HCT116 (cell line): ENCODE measurements at regions not wholly inside any gene's neighbourhood (a gene's known extent, or its start where the extent isn't known, plus 50 kb on each side); places are given as distances from the start of the nearest gene placed in this dataset.

ENCODE experiments used
- ATAC-seq: fragments of 200-7000 bp; cut with Tn5 transposase; 2 replicates; pipeline ENCODE4 v1.9.1; 2020; ENCODE audit warnings: mild to moderate bottlenecking, moderate library complexity
- BruUV-seq: library from RNA; stranded (reverse); fragments of 400-500 nt; replicated peaks from 2 replicates; lab custom pipeline; 2021; lab: Mats Ljungman, UMichigan
- CTCF ChIA-PET: fragments of 300-600 bp; sonication (Branson Sonifier 250); formaldehyde crosslinking; loops from one replicate; lab custom pipeline; 2021; ENCODE audit warnings: antibody characterized with exemption; lab: Charles Lee
- POLR2A ChIA-PET: fragments of 300-600, 350-600 bp; sonication (Branson Sonifier 250); formaldehyde crosslinking; loops from one replicate; lab custom pipeline; 2021; ENCODE audit warnings: antibody characterized with exemption; lab: Charles Lee
- RAD21 ChIA-PET, 2 experiments: fragments of 300-600 bp; sonication (Branson Sonifier 250); formaldehyde crosslinking; loops; one replicate each; lab custom pipeline; 2023; ENCODE audit warnings: low total read pairs in 2 of 2; ENCODE audit not compliant: uncharacterized antibody in 2 of 2, unreplicated experiment in 2 of 2, low non-redundant PET in 1 of 2; lab: Charles Lee
- DNase-seq: peaks from one replicate; pipeline ENCODE4 v3.0.0-alpha.2; 2010; ENCODE audit warnings: low read depth, low spot score
- H2AFZ ChIP-seq: fragments of 200-600 bp; shearing (Covaris generic), sonication (generic); 2 replicates; pipeline ENCODE4 v1.6.1; 2017; ENCODE audit warnings: low read depth, mixed run types, mixed read lengths, antibody characterized with exemption, low read length; ENCODE audit not compliant: poor library complexity, severe bottlenecking
- H3K27ac ChIP-seq: 2 replicates; pipeline ENCODE4 v1.5.1; 2012; ENCODE audit warnings: low read depth, low read length
- H3K27me3 ChIP-seq: fragments of 200-600 bp; sonication (generic); 2 replicates; pipeline ENCODE4 v1.6.1; 2016; ENCODE audit warnings: mixed run types, low read length, mixed read lengths; ENCODE audit not compliant: insufficient read depth
- H3K36me3 ChIP-seq, 2 experiments: fragments of 200-500 bp in 1 of 2; fragments of 200-600 bp in 1 of 2; sonication (Bioruptor generic) in 1 of 2; sonication (generic) in 1 of 2; 2 replicates each; pipeline versions ENCODE4 v1.5.1 to v1.6.1; 2014 to 2016; ENCODE audit warnings: low read length in 2 of 2, inconsistent platforms in 1 of 2, mixed read lengths in 1 of 2, mixed run types in 1 of 2; ENCODE audit not compliant: insufficient read depth in 2 of 2, control insufficient read depth in 1 of 2
- H3K4me1 ChIP-seq, 2 experiments: fragments of 200-600 bp in 1 of 2; sonication (generic) in 1 of 2; 2 replicates each; pipeline versions ENCODE4 v1.5.1 to v1.6.1; 2012 to 2017; ENCODE audit warnings: low read length in 2 of 2, inconsistent platforms in 1 of 2, mild to moderate bottlenecking in 1 of 2, mixed read lengths in 1 of 2, mixed run types in 1 of 2, moderate library complexity in 1 of 2; ENCODE audit not compliant: insufficient read depth in 2 of 2, control insufficient read depth in 1 of 2
- H3K4me2 ChIP-seq: fragments of 200-600 bp; sonication (generic); 2 replicates; pipeline ENCODE4 v1.6.1; 2017; ENCODE audit warnings: mixed run types, low read length, mixed read lengths
- H3K4me3 ChIP-seq, 2 experiments: fragments of 200-600 bp in 1 of 2; sonication (generic) in 1 of 2; replicated peaks in 1 of 2; 2 replicates each; pipeline ENCODE4 v1.5.1; 2011 to 2016; ENCODE audit warnings: low read length in 2 of 2, control low read depth in 1 of 2, low read depth in 1 of 2, mild to moderate bottlenecking in 1 of 2, mixed read lengths in 1 of 2, mixed run types in 1 of 2
- H3K79me2 ChIP-seq: fragments of 200-600 bp; sonication (generic); 2 replicates; pipeline ENCODE4 v1.6.1; 2017; ENCODE audit warnings: mild to moderate bottlenecking, mixed run types, low read length, moderate library complexity, mixed read lengths; ENCODE audit not compliant: insufficient read depth
- H3K9ac ChIP-seq: fragments of 200-600 bp; sonication (generic); 2 replicates; pipeline ENCODE4 v1.6.1; 2016; ENCODE audit warnings: low read length, mixed read lengths
- H3K9me2 ChIP-seq: fragments of 200-600 bp; sonication (generic), shearing (Covaris generic); 2 replicates; pipeline ENCODE4 v1.6.1; 2017; ENCODE audit warnings: mixed run types, mild to moderate bottlenecking, moderate library complexity; ENCODE audit not compliant: insufficient read depth
- H3K9me3 ChIP-seq, 2 experiments: fragments of 200-500 bp in 1 of 2; fragments of 200-600 bp in 1 of 2; sonication (Bioruptor generic) in 1 of 2; sonication (generic) in 1 of 2; 2 replicates each; pipeline ENCODE4 v1.6.1; 2014 to 2017; ENCODE audit warnings: low read length in 2 of 2, mixed read lengths in 2 of 2, inconsistent platforms in 1 of 2, low read depth in 1 of 2, mild to moderate bottlenecking in 1 of 2, mixed run types in 1 of 2, moderate library complexity in 1 of 2; ENCODE audit not compliant: control insufficient read depth in 1 of 2, insufficient read depth in 1 of 2
- H4K20me1 ChIP-seq: fragments of 200-600 bp; sonication (generic), shearing (Covaris generic); 2 replicates; pipeline ENCODE4 v1.6.1; 2017; ENCODE audit warnings: mixed run types, mild to moderate bottlenecking, moderate library complexity; ENCODE audit not compliant: insufficient read depth
- CEBPB ChIP-seq: IDR thresholded peaks from 2 replicates; pipeline ENCODE4 v1.6.1; 2012; ENCODE audit warnings: low read depth
- EGR1 ChIP-seq: IDR thresholded peaks from 2 replicates; pipeline ENCODE4 v1.6.1; 2012; ENCODE audit warnings: low read depth
- EZH2 ChIP-seq: fragments of 200-600 bp; sonication (generic); IDR thresholded peaks from 2 replicates; pipeline ENCODE4 v1.6.1; 2017; ENCODE audit warnings: antibody characterized with exemption, mixed run types
- EZH2phosphoT487 ChIP-seq: fragments of 200-600 bp; IDR thresholded peaks from 2 replicates; pipeline ENCODE4 v1.6.1; 2018; ENCODE audit warnings: antibody characterized with exemption, borderline replicate concordance
- FOSL1 ChIP-seq: IDR thresholded peaks from 2 replicates; pipeline ENCODE4 v1.6.1; 2012; ENCODE audit warnings: low read depth
- JUND ChIP-seq: IDR thresholded peaks from 2 replicates; pipeline ENCODE4 v1.6.1; 2012
- POLR2A ChIP-seq: IDR thresholded peaks from 2 replicates; pipeline ENCODE4 v1.7.0; 2011; ENCODE audit warnings: borderline replicate concordance; ENCODE audit not compliant: insufficient read depth, insufficient read length; ENCODE audit errors: extremely low read depth
- POLR2AphosphoS5 ChIP-seq: IDR thresholded peaks from 2 replicates; pipeline ENCODE4 v1.6.1; 2011; ENCODE audit warnings: mild to moderate bottlenecking, low read depth, low read length, moderate library complexity
- SIN3A ChIP-seq: IDR thresholded peaks from 2 replicates; pipeline ENCODE4 v1.6.1; 2012; ENCODE audit warnings: low read depth
- SP1 ChIP-seq: IDR thresholded peaks from 2 replicates; pipeline ENCODE4 v1.6.1; 2012; ENCODE audit warnings: low read depth
- SRF ChIP-seq: IDR thresholded peaks from 2 replicates; pipeline ENCODE4 v1.6.1; 2012; ENCODE audit warnings: low read depth
- TCF7L2 ChIP-seq: IDR thresholded peaks from 2 replicates; pipeline ENCODE4 v1.7.0; 2011; ENCODE audit warnings: borderline replicate concordance, inconsistent platforms; ENCODE audit not compliant: insufficient read depth, insufficient read length; ENCODE audit errors: extremely low read depth
- YY1 ChIP-seq: IDR thresholded peaks from 2 replicates; pipeline ENCODE4 v1.6.1; 2011; ENCODE audit warnings: low read length, low read depth, moderate library complexity, mild to moderate bottlenecking; ENCODE audit not compliant: insufficient replicate concordance; ENCODE audit errors: extremely low read depth
- ZNF274 ChIP-seq: fragments of 200-500 bp; sonication (Bioruptor generic); IDR thresholded peaks from 2 replicates; pipeline ENCODE4 v1.6.1; 2014; ENCODE audit warnings: mild to moderate bottlenecking, low read depth, low read length, inconsistent platforms
- intact Hi-C: fragments of 100-400 bp; cut with micrococcal nuclease; formaldehyde crosslinking; loops from 2 replicates; pipeline ENCODE4 v1.10.0; 2022
- TF ChIP-seq, protein P1 (sequence below): IDR thresholded peaks from 2 replicates; pipeline ENCODE4 v1.6.1; 2011; ENCODE audit warnings: mild to moderate bottlenecking, low read length, moderate library complexity; ENCODE audit not compliant: insufficient replicate concordance; ENCODE audit errors: extremely low read depth
- TF ChIP-seq, protein P2 (sequence below): IDR thresholded peaks from 2 replicates; pipeline ENCODE4 v1.6.1; 2012
- TF ChIP-seq, protein P3 (sequence below): IDR thresholded peaks from 2 replicates; pipeline ENCODE4 v1.6.1; 2012; ENCODE audit warnings: low read depth
- TF ChIP-seq, protein P4 (sequence below): IDR thresholded peaks from 2 replicates; pipeline ENCODE4 v1.6.1; 2012
- TF ChIP-seq, protein P5 (sequence below), 3 experiments: fragments of 200-600 bp in 1 of 3; sonication (generic) in 1 of 3; IDR thresholded peaks in 2 of 3; conservative IDR thresholded peaks in 1 of 3; 2 replicates each; pipeline ENCODE4 v1.5.1; 2012 to 2017; ENCODE audit warnings: low read depth in 2 of 3, low read length in 2 of 3, antibody characterized with exemption in 1 of 3, borderline replicate concordance in 1 of 3, control low read depth in 1 of 3, mild to moderate bottlenecking in 1 of 3, mixed read lengths in 1 of 3, mixed run types in 1 of 3, moderate library complexity in 1 of 3; ENCODE audit not compliant: insufficient read depth in 1 of 3

DNA sequence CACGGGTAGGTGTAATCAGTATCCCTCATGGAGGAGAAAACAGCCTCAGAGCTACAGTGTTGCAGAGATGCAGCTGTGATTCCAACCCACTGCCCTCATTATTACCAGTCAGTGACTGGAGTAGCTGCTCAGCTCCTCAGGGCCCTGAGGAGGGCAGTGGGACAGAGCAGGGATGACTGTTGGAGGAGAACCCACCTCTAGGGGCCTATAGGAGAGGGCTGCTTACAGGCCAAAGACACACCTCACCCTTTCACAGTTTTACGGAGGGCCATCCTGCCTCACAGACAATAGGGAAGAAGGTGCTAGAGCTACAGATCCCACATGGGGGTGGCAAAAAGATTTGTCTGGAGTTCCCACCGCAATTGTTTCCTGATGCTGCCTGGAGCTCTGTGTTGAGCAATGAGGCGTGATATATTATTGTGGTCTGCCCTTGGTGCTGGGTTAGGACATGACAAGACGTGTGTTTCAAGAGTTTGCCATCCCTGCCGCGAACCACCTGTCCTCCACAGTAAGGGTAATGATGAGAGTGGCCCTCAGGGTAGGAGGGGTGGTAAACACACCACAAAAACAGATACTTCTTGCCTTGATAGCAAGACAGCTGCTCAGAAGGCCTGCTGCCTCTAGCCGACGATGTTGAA, 140.5 kb upstream of the TPM1 start:
- Histone ChIP-seq H3K4me1 (peaks cover 8 to 23% of the 10 kb centered on the region in 2 experiments), H3K36me3 (no peaks in the 10 kb centered on the region), H3K27ac (no peak overlapping the region), H3K27me3 (no peaks in the 10 kb centered on the region), H3K79me2 (no peaks in the 10 kb centered on the region), H3K4me3 (no peak overlapping the region), H2AFZ (no peak overlapping the region), H3K9ac (no peak overlapping the region), H3K4me2 (no peak overlapping the region), H3K9me2 (no peaks in the 10 kb centered on the region), H4K20me1 (no peaks in the 10 kb centered on the region)
- ChIA-PET POLR2A (no interaction called here), CTCF (no interaction called here), RAD21 (no interaction called here)
- no peak for ATAC-seq
- no peak for DNase-seq
- intact Hi-C loops, result no loop called here
- TF ChIP-seq EZH2, result no peak
- no peak for TF ChIP-seq POLR2A
- no peak for TF ChIP-seq EZH2phosphoT487
- no peak for TF ChIP-seq CEBPB
- no peak for TF ChIP-seq EGR1
- TF ChIP-seq, protein P1, sequence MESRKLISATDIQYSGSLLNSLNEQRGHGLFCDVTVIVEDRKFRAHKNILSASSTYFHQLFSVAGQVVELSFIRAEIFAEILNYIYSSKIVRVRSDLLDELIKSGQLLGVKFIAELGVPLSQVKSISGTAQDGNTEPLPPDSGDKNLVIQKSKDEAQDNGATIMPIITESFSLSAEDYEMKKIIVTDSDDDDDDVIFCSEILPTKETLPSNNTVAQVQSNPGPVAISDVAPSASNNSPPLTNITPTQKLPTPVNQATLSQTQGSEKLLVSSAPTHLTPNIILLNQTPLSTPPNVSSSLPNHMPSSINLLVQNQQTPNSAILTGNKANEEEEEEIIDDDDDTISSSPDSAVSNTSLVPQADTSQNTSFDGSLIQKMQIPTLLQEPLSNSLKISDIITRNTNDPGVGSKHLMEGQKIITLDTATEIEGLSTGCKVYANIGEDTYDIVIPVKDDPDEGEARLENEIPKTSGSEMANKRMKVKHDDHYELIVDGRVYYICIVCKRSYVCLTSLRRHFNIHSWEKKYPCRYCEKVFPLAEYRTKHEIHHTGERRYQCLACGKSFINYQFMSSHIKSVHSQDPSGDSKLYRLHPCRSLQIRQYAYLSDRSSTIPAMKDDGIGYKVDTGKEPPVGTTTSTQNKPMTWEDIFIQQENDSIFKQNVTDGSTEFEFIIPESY, result no peak
- TF ChIP-seq, protein P2, sequence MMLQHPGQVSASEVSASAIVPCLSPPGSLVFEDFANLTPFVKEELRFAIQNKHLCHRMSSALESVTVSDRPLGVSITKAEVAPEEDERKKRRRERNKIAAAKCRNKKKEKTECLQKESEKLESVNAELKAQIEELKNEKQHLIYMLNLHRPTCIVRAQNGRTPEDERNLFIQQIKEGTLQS, result no peak
- TF ChIP-seq, protein P3, sequence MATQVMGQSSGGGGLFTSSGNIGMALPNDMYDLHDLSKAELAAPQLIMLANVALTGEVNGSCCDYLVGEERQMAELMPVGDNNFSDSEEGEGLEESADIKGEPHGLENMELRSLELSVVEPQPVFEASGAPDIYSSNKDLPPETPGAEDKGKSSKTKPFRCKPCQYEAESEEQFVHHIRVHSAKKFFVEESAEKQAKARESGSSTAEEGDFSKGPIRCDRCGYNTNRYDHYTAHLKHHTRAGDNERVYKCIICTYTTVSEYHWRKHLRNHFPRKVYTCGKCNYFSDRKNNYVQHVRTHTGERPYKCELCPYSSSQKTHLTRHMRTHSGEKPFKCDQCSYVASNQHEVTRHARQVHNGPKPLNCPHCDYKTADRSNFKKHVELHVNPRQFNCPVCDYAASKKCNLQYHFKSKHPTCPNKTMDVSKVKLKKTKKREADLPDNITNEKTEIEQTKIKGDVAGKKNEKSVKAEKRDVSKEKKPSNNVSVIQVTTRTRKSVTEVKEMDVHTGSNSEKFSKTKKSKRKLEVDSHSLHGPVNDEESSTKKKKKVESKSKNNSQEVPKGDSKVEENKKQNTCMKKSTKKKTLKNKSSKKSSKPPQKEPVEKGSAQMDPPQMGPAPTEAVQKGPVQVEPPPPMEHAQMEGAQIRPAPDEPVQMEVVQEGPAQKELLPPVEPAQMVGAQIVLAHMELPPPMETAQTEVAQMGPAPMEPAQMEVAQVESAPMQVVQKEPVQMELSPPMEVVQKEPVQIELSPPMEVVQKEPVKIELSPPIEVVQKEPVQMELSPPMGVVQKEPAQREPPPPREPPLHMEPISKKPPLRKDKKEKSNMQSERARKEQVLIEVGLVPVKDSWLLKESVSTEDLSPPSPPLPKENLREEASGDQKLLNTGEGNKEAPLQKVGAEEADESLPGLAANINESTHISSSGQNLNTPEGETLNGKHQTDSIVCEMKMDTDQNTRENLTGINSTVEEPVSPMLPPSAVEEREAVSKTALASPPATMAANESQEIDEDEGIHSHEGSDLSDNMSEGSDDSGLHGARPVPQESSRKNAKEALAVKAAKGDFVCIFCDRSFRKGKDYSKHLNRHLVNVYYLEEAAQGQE, result no peak
- TF ChIP-seq, protein P4, sequence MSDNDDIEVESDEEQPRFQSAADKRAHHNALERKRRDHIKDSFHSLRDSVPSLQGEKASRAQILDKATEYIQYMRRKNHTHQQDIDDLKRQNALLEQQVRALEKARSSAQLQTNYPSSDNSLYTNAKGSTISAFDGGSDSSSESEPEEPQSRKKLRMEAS, result no peak
- no peak for TF ChIP-seq JUND
- TF ChIP-seq SRF, result no peak
- no peak for TF ChIP-seq YY1
- TF ChIP-seq POLR2AphosphoS5, result no peak
- TF ChIP-seq SIN3A, result no peak
- no peak for TF ChIP-seq ZNF274
- TF ChIP-seq, protein P5, sequence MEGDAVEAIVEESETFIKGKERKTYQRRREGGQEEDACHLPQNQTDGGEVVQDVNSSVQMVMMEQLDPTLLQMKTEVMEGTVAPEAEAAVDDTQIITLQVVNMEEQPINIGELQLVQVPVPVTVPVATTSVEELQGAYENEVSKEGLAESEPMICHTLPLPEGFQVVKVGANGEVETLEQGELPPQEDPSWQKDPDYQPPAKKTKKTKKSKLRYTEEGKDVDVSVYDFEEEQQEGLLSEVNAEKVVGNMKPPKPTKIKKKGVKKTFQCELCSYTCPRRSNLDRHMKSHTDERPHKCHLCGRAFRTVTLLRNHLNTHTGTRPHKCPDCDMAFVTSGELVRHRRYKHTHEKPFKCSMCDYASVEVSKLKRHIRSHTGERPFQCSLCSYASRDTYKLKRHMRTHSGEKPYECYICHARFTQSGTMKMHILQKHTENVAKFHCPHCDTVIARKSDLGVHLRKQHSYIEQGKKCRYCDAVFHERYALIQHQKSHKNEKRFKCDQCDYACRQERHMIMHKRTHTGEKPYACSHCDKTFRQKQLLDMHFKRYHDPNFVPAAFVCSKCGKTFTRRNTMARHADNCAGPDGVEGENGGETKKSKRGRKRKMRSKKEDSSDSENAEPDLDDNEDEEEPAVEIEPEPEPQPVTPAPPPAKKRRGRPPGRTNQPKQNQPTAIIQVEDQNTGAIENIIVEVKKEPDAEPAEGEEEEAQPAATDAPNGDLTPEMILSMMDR (IDR thresholded peaks at IDR 0.05 in 2 of 3, conservative IDR thresholded peaks at IDR 0.05 in 1 of 3; ENCODE audit: borderline replicate concordance in 1 of 3, insufficient read depth in 1 of 3, low read depth in 2 of 3, low read length in 2 of 3), result no peak
- no peak for TF ChIP-seq SP1
- no peak for TF ChIP-seq TCF7L2
- no peak for TF ChIP-seq FOSL1
- TF ChIP-seq, all 23 proteins: peak for 0
- BruUV-seq, result no TSS peak
- no peaks in the 10 kb centered on the region for H3K9me3 ChIP-seq
